Uterus (tissue), 2 donors: ENCODE measurements at regions not wholly inside any gene's neighbourhood (a gene's known extent, or its start where the extent isn't known, plus 50 kb on each side); places are given as distances from the start of the nearest gene placed in this dataset.

Experiments used
- POLR2A ChIP-seq, 2 donors: fragments of 450-650 bp; IDR thresholded peaks; one replicate each; pipeline ENCODE4 v1.6.1; 2016; ENCODE audit warnings: antibody characterized with exemption in 2 of 2, mild to moderate bottlenecking in 1 of 2, moderate library complexity in 1 of 2
- TF ChIP-seq, protein P1 (sequence below), 4 experiments: fragments of 200-600 bp in 2 of 4; fragments of 450-650 bp in 2 of 4; sonication (generic) in 2 of 4; IDR thresholded peaks; one replicate each; pipeline ENCODE4 v1.5.1; 2016 to 2019; ENCODE audit warnings: antibody characterized with exemption in 4 of 4, mild to moderate bottlenecking in 2 of 4, moderate library complexity in 1 of 4

DNA sequence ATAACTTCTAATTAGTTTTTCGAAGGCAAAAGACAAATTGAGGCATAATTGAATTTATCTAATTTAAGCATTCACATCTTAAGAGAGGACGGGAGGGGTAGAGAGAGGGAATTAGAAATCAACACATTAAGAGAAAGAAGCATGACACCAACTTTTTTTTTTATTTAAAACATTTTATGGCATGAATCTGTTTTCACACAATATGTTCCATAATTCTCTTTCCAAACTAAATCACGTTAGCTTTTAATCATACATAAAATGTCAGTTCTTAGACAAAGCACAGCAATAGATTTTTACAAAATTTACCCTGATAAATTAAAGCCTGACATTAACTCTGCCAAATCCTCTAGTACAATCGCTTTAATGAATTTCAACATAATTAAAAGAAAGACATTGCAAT is 600.8 kb upstream of the ROBO1 start:
- TF ChIP-seq, protein P1, sequence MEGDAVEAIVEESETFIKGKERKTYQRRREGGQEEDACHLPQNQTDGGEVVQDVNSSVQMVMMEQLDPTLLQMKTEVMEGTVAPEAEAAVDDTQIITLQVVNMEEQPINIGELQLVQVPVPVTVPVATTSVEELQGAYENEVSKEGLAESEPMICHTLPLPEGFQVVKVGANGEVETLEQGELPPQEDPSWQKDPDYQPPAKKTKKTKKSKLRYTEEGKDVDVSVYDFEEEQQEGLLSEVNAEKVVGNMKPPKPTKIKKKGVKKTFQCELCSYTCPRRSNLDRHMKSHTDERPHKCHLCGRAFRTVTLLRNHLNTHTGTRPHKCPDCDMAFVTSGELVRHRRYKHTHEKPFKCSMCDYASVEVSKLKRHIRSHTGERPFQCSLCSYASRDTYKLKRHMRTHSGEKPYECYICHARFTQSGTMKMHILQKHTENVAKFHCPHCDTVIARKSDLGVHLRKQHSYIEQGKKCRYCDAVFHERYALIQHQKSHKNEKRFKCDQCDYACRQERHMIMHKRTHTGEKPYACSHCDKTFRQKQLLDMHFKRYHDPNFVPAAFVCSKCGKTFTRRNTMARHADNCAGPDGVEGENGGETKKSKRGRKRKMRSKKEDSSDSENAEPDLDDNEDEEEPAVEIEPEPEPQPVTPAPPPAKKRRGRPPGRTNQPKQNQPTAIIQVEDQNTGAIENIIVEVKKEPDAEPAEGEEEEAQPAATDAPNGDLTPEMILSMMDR (IDR thresholded peaks at IDR 0.05), result no peak
- TF ChIP-seq POLR2A (IDR thresholded peaks at IDR 0.05), result no peak
